ENCODE measurements at regions not wholly inside any gene's neighbourhood (a gene's known extent, or its start where the extent isn't known, plus 50 kb on each side); places are given as distances from the start of the nearest gene placed in this dataset.
"Not testable (repeated sequence)": the region's sequence is repeated elsewhere in the genome, so short reads cannot be mapped to it uniquely, and the experiment has no call there.

GRCh38 chr1:166691476-166691875, 147.8 kb upstream of the POGK start:
- FAIRE-seq, result no peak
- H3K27me3 ChIP-seq (ENCODE audit: control insufficient read depth, insufficient read depth, low read length), result no peaks in the 10 kb centered on the region
- H3K4me3 ChIP-seq (ENCODE audit: low read depth, low read length), result no peak overlapping the region
- H3K36me3 ChIP-seq (ENCODE audit: control insufficient read depth, insufficient read depth, low read length), result no peaks in the 10 kb centered on the region
- peak; percentile 7 for DNase-seq (ENCODE audit: low read depth)
- TF ChIP-seq CTCF (IDR thresholded peaks at IDR 0.05; ENCODE audit: insufficient read depth, low read length, severe bottlenecking), result no peak

GRCh38 chr1:166692346-166692745, 146.9 kb upstream of the POGK start:
- peak; percentile 35 for DNase-seq (ENCODE audit: low read depth)
- H3K4me3 ChIP-seq (ENCODE audit: low read depth, low read length), result no peak overlapping the region
- TF ChIP-seq CTCF (IDR thresholded peaks at IDR 0.05; ENCODE audit: insufficient read depth, low read length, severe bottlenecking), result no peak
- FAIRE-seq, result no peak
- H3K36me3 ChIP-seq (ENCODE audit: control insufficient read depth, insufficient read depth, low read length), result no peaks in the 10 kb centered on the region
- H3K27me3 ChIP-seq (ENCODE audit: control insufficient read depth, insufficient read depth, low read length), result no peaks in the 10 kb centered on the region

GRCh38 chr1:166693158-166693557, 146.1 kb upstream of the POGK start:
- H3K27me3 ChIP-seq (ENCODE audit: control insufficient read depth, insufficient read depth, low read length), result no peaks in the 10 kb centered on the region
- no peak overlapping the region for H3K4me3 ChIP-seq (ENCODE audit: low read depth, low read length)
- FAIRE-seq (no peak), DNase-seq (ENCODE audit: low read depth) (no peak)
- no peaks in the 10 kb centered on the region for H3K36me3 ChIP-seq (ENCODE audit: control insufficient read depth, insufficient read depth, low read length)
- TF ChIP-seq CTCF (IDR thresholded peaks at IDR 0.05; ENCODE audit: insufficient read depth, low read length, severe bottlenecking), result no peak

GRCh38 chr1:166693673-166694297, 145.5 kb upstream of the POGK start:
- FAIRE-seq (no peak), DNase-seq (ENCODE audit: low read depth) (no peak)
- TF ChIP-seq CTCF (IDR thresholded peaks at IDR 0.05; ENCODE audit: insufficient read depth, low read length, severe bottlenecking), result no peak
- no peak overlapping the region for H3K4me3 ChIP-seq (ENCODE audit: low read depth, low read length)
- no peaks in the 10 kb centered on the region for H3K27me3 ChIP-seq (ENCODE audit: control insufficient read depth, insufficient read depth, low read length)
- no peaks in the 10 kb centered on the region for H3K36me3 ChIP-seq (ENCODE audit: control insufficient read depth, insufficient read depth, low read length)

GRCh38 chr1:166695115-166695514, 144.2 kb upstream of the POGK start:
- TF ChIP-seq CTCF (IDR thresholded peaks at IDR 0.05; ENCODE audit: insufficient read depth, low read length, severe bottlenecking), result no peak
- Histone ChIP-seq H3K4me3 (ENCODE audit: low read depth, low read length) (no peak overlapping the region), H3K36me3 (ENCODE audit: control insufficient read depth, insufficient read depth, low read length) (no peaks in the 10 kb centered on the region), H3K27me3 (ENCODE audit: control insufficient read depth, insufficient read depth, low read length) (no peaks in the 10 kb centered on the region)
- DNase-seq (ENCODE audit: low read depth) (no peak), FAIRE-seq (no peak)

GRCh38 chr1:166695834-166696233, 143.4 kb upstream of the POGK start:
- H3K4me3 ChIP-seq (ENCODE audit: low read depth, low read length); H3K36me3 ChIP-seq (ENCODE audit: control insufficient read depth, insufficient read depth, low read length); FAIRE-seq: not testable (repeated sequence)

More at GRCh38 chr1:166695834-166696233, 143.4 kb upstream of the POGK start:
- not testable (repeated sequence) for H3K27me3 ChIP-seq (ENCODE audit: control insufficient read depth, insufficient read depth, low read length); DNase-seq (ENCODE audit: low read depth)

All from bronchial epithelial cell (primary cell).